ENCODE measurements at regions not wholly inside any gene's neighbourhood (a gene's known extent, or its start where the extent isn't known, plus 50 kb on each side); places are given as distances from the start of the nearest gene placed in this dataset.

- Histone ChIP-seq H3K36me3 (no peaks in the 10 kb centered on the region), H3K4me1 (no peaks in the 10 kb centered on the region), H3K27me3 (no peaks in the 10 kb centered on the region), H3K4me3 (ENCODE audit: low read depth, low read length) (no peak overlapping the region), H3K9me3 (no peaks in the 10 kb centered on the region)
- no peak for DNase-seq
- TF ChIP-seq CTCF (IDR thresholded peaks at IDR 0.05; ENCODE audit: low read depth, low read length) = no peak
These were observed 483.7 kb upstream of the SGO1 start for GRCh38 chr3:20669675-20670074.

- H3K36me3 ChIP-seq = no peaks in the 10 kb centered on the region
- no peak for TF ChIP-seq CTCF (IDR thresholded peaks at IDR 0.05; ENCODE audit: low read depth, low read length)
- no peak for DNase-seq
- H3K4me1 ChIP-seq = no peaks in the 10 kb centered on the region
- H3K9me3 ChIP-seq = no peaks in the 10 kb centered on the region
- no peaks in the 10 kb centered on the region for H3K27me3 ChIP-seq
- H3K4me3 ChIP-seq (ENCODE audit: low read depth, low read length) = no peak overlapping the region
These were observed 483.2 kb upstream of the SGO1 start for GRCh38 chr3:20669184-20669583.

- Histone ChIP-seq H3K4me3 (ENCODE audit: low read depth, low read length) (no peak overlapping the region), H3K27me3 (no peaks in the 10 kb centered on the region), H3K9me3 (no peaks in the 10 kb centered on the region), H3K36me3 (no peaks in the 10 kb centered on the region), H3K4me1 (no peaks in the 10 kb centered on the region)
- no peak for TF ChIP-seq CTCF (IDR thresholded peaks at IDR 0.05; ENCODE audit: low read depth, low read length)
- no peak for DNase-seq
These were observed 482.4 kb upstream of the SGO1 start for GRCh38 chr3:20668411-20668810.

- Histone ChIP-seq H3K4me3 (ENCODE audit: low read depth, low read length) (no peak overlapping the region), H3K4me1 (no peaks in the 10 kb centered on the region), H3K36me3 (no peaks in the 10 kb centered on the region), H3K27me3 (no peaks in the 10 kb centered on the region), H3K9me3 (no peaks in the 10 kb centered on the region)
- no peak for TF ChIP-seq CTCF (IDR thresholded peaks at IDR 0.05; ENCODE audit: low read depth, low read length)
- DNase-seq = no peak
These were observed 480.1 kb upstream of the SGO1 start for GRCh38 chr3:20666091-20666490.

- Histone ChIP-seq H3K27me3 (no peaks in the 10 kb centered on the region), H3K36me3 (no peaks in the 10 kb centered on the region), H3K4me3 (ENCODE audit: low read depth, low read length) (no peak overlapping the region), H3K4me1 (no peaks in the 10 kb centered on the region), H3K9me3 (no peaks in the 10 kb centered on the region)
- no peak for TF ChIP-seq CTCF (IDR thresholded peaks at IDR 0.05; ENCODE audit: low read depth, low read length)
- DNase-seq = no peak
These were observed 472.5 kb upstream of the SGO1 start for GRCh38 chr3:20658491-20658890.

GRCh38 chr3:20657560-20657959 lies 471.6 kb upstream of the SGO1 start:
- H3K36me3 ChIP-seq = no peaks in the 10 kb centered on the region
- H3K9me3 ChIP-seq = no peaks in the 10 kb centered on the region
- no peaks in the 10 kb centered on the region for H3K27me3 ChIP-seq
- H3K4me3 ChIP-seq (ENCODE audit: low read depth, low read length) = no peak overlapping the region
- TF ChIP-seq CTCF (IDR thresholded peaks at IDR 0.05; ENCODE audit: low read depth, low read length) = no peak
- no peak for DNase-seq
- H3K4me1 ChIP-seq = no peaks in the 10 kb centered on the region

Measured in BE2C (cell line).